ENCODE measurements at regions not wholly inside any gene's neighbourhood (a gene's known extent, or its start where the extent isn't known, plus 50 kb on each side); places are given as distances from the start of the nearest gene placed in this dataset.

GRCh38 chr12:89019439-89020120, 332.7 kb downstream of the DUSP6 start:
- peak overlapping the region; percentile 26 for H3K9ac ChIP-seq
- WGBS (ENCODE audit: low lambda C conversion rate), result 4% methylated on average over 14 of the region's 14 CpGs
- peak; percentile 72 for DNase-seq

More at GRCh38 chr12:89019439-89020120, 332.7 kb downstream of the DUSP6 start:
- Histone ChIP-seq H3K9me3 (no peaks in the 10 kb centered on the region), H3K4me1 (ENCODE audit: control insufficient read depth in 1 of 2, insufficient read depth in 2 of 2, low read depth in 1 of 2, low read length in 1 of 2) (no peaks in the 10 kb centered on the region; a peak in 2 of 4 replicates), H2AFZ (ENCODE audit: low read depth) (peak overlapping the region; percentile 66), H3K36me3 (replicated peaks in 1 of 2; ENCODE audit: control insufficient read depth in 1 of 2, insufficient read depth in 2 of 2, low read length in 1 of 2) (no peaks in the 10 kb centered on the region), H3K27me3 (ENCODE audit: insufficient read depth) (no peaks in the 10 kb centered on the region), H3K4me2 (peak overlapping the region; percentile 70), H3K4me3 (ENCODE audit: low read depth in 2 of 2, low read length in 1 of 2) (peak overlapping the region; percentile 37 to 58), H3K79me2 (ENCODE audit: insufficient read depth) (no peaks in the 10 kb centered on the region), H3K9me2 (no peaks in the 10 kb centered on the region), H3F3A (replicated peaks; ENCODE audit: insufficient read depth) (peaks cover 4% of the 10 kb centered on the region), H3K27ac (ENCODE audit: low read depth in 2 of 2, low read length in 1 of 2) (peak overlapping the region in 1 of 2 experiments; percentile 45; a peak in 2 of 4 replicates), H4K20me1 (ENCODE audit: insufficient read depth) (no peaks in the 10 kb centered on the region)
- TF ChIP-seq USF2 (IDR thresholded peaks at IDR 0.05; ENCODE audit: borderline replicate concordance, low read depth, low read length), result no peak
- peak; percentile 53 for TF ChIP-seq JUND (IDR thresholded peaks at IDR 0.05)
- TF ChIP-seq RFX5 (IDR thresholded peaks at IDR 0.05; ENCODE audit: low read length), result no peak
- no peak for TF ChIP-seq NFIC (IDR thresholded peaks at IDR 0.05; ENCODE audit: borderline replicate concordance)
- TF ChIP-seq CHD2 (IDR thresholded peaks at IDR 0.05; ENCODE audit: low read length, partially characterized antibody), result peak; percentile 32
- TF ChIP-seq FOSL2 (IDR thresholded peaks at IDR 0.05; ENCODE audit: borderline replicate concordance, low read depth), result peak; percentile 75; the same call in 1 of the 2 replicates
- peak; percentile 22; the same call in 1 of the 2 replicates for TF ChIP-seq YY1 (IDR thresholded peaks at IDR 0.05; ENCODE audit: low read depth)
- peak; percentile 89 for TF ChIP-seq CTCF (IDR thresholded peaks at IDR 0.05)
- peak; percentile 97 for TF ChIP-seq RAD21 (IDR thresholded peaks at IDR 0.05; ENCODE audit: low read length)
- 0 out of 2 replicates have a peak, but pooled peaks have one; percentile 40 for TF ChIP-seq PBX3 (IDR thresholded peaks at IDR 0.05)
- TF ChIP-seq SMC3 (IDR thresholded peaks at IDR 0.05; ENCODE audit: low read depth, low read length), result peak; percentile 98
- ChIA-PET POLR2A (interaction anchor here (0.8 to 1.4 kb wide), 2 partner anchors 327 to 334 kb away, joined by 5 to 6 read pairs; partner anchors contain the start of gene DUSP6), CTCF (interaction anchor here (0.5 to 9.7 kb wide), 42 partner anchors 8 to 864 kb away, joined by 3 to 235 read pairs (median 4); partner anchors contain the start of genes GALNT4 and POC1B)
